ENCODE measurements at regions not wholly inside any gene's neighbourhood (a gene's known extent, or its start where the extent isn't known, plus 50 kb on each side); places are given as distances from the start of the nearest gene placed in this dataset.

GRCh38 chr20:58107533-58107932 lies 120.9 kb downstream of the ANKRD60 start:
- Mint-ChIP-seq H3K9me3 (peaks cover 10% of the 10 kb centered on the region), H3K4me1 (peaks cover 39% of the 10 kb centered on the region), H3K27ac (peak overlapping the region in 2 of 3 experiments; percentile 20 to 29)

GRCh38 chr20:58106143-58106750 lies 122.2 kb downstream of the ANKRD60 start:
- peaks cover 30% of the 10 kb centered on the region for H3K4me1 Mint-ChIP-seq
- no peaks in the 10 kb centered on the region for H3K36me3 Mint-ChIP-seq (ENCODE audit: low read depth)
- peak overlapping the region in 1 of 3 experiments; percentile 35 for H3K27ac Mint-ChIP-seq
- peaks cover 13% of the 10 kb centered on the region for H3K27me3 Mint-ChIP-seq (ENCODE audit: low read depth)
- TF ChIP-seq CTCF (IDR thresholded peaks at IDR 0.05; ENCODE audit: unreplicated experiment in 3 of 3), result no peak
- H3K4me3 Mint-ChIP-seq, result no peak overlapping the region
- H3K9me3 Mint-ChIP-seq, result peaks cover 10% of the 10 kb centered on the region

More at GRCh38 chr20:58107533-58107932, 120.9 kb downstream of the ANKRD60 start:
- no peaks in the 10 kb centered on the region for H3K36me3 Mint-ChIP-seq (ENCODE audit: low read depth)
- no peak for TF ChIP-seq CTCF (IDR thresholded peaks at IDR 0.05; ENCODE audit: unreplicated experiment in 3 of 3)
- no peak overlapping the region for H3K4me3 Mint-ChIP-seq
- peaks cover 13% of the 10 kb centered on the region for H3K27me3 Mint-ChIP-seq (ENCODE audit: low read depth)

GRCh38 chr20:58103961-58104360 lies 124.5 kb downstream of the ANKRD60 start:
- Mint-ChIP-seq H3K9me3 (peaks cover 10% of the 10 kb centered on the region), H3K27me3 (ENCODE audit: low read depth) (peaks cover 10% of the 10 kb centered on the region), H3K4me1 (peaks cover 37% of the 10 kb centered on the region), H3K27ac (no peak overlapping the region), H3K36me3 (ENCODE audit: low read depth) (no peaks in the 10 kb centered on the region), H3K4me3 (no peak overlapping the region)
- no peak for TF ChIP-seq CTCF (IDR thresholded peaks at IDR 0.05; ENCODE audit: unreplicated experiment in 3 of 3)

GRCh38 chr20:58103517-58103904 lies 124.9 kb downstream of the ANKRD60 start:
- Mint-ChIP-seq H3K4me1 (peaks cover 35% of the 10 kb centered on the region), H3K27me3 (ENCODE audit: low read depth) (peaks cover 7% of the 10 kb centered on the region), H3K27ac (no peak overlapping the region), H3K9me3 (peaks cover 10% of the 10 kb centered on the region), H3K4me3 (no peak overlapping the region), H3K36me3 (ENCODE audit: low read depth) (no peaks in the 10 kb centered on the region)
- TF ChIP-seq CTCF (IDR thresholded peaks at IDR 0.05; ENCODE audit: unreplicated experiment in 3 of 3), result no peak

GRCh38 chr20:58102744-58103516 lies 125.5 kb downstream of the ANKRD60 start:
- Mint-ChIP-seq H3K4me3 (no peak overlapping the region), H3K9me3 (peaks cover 10% of the 10 kb centered on the region), H3K4me1 (peaks cover 32% of the 10 kb centered on the region), H3K36me3 (ENCODE audit: low read depth) (no peaks in the 10 kb centered on the region), H3K27ac (peak overlapping the region in 1 of 3 experiments; percentile 33), H3K27me3 (ENCODE audit: low read depth) (peaks cover 6% of the 10 kb centered on the region)
- TF ChIP-seq CTCF (IDR thresholded peaks at IDR 0.05; ENCODE audit: unreplicated experiment in 3 of 3), result no peak
